ENCODE measurements at regions not wholly inside any gene's neighbourhood (a gene's known extent, or its start where the extent isn't known, plus 50 kb on each side); places are given as distances from the start of the nearest gene placed in this dataset.

- DNase-seq: no peak
These were observed 81.8 kb upstream of the CAV2 start for GRCh38 chr7:116417593-116418345.

GRCh38 chr7:116418524-116418923 is 81.0 kb upstream of the CAV2 start:
- DNase-seq: no peak

GRCh38 chr7:116420003-116420402 is 79.5 kb upstream of the CAV2 start:
- no peak for DNase-seq

- no peak for DNase-seq
These were observed 78.2 kb upstream of the CAV2 start for GRCh38 chr7:116421298-116421697.

- no peak for DNase-seq
These were observed 76.9 kb upstream of the CAV2 start for GRCh38 chr7:116422683-116423082.

- no peak for DNase-seq
These were observed 76.0 kb upstream of the CAV2 start for GRCh38 chr7:116423499-116423898.

- no peak for DNase-seq
These were observed 73.8 kb upstream of the CAV2 start for GRCh38 chr7:116425647-116426209.

GRCh38 chr7:116426428-116427156 is 72.9 kb upstream of the CAV2 start:
- no peak for DNase-seq

- no peak for DNase-seq
These were observed 69.4 kb upstream of the CAV2 start for GRCh38 chr7:116429986-116430619.

GRCh38 chr7:116431787-116432526 is 67.6 kb upstream of the CAV2 start:
- DNase-seq: no peak

GRCh38 chr7:116432527-116432916 is 67.0 kb upstream of the CAV2 start:
- DNase-seq: no peak

- no peak for DNase-seq
These were observed 66.3 kb upstream of the CAV2 start for GRCh38 chr7:116433246-116433645.

- no peak for DNase-seq
These were observed 64.7 kb upstream of the CAV2 start for GRCh38 chr7:116434820-116435341.

GRCh38 chr7:116436305-116436826 is 63.2 kb upstream of the CAV2 start:
- no peak for DNase-seq

GRCh38 chr7:116438267-116438666 is 61.3 kb upstream of the CAV2 start:
- DNase-seq: no peak

GRCh38 chr7:116439005-116439404 is 60.5 kb upstream of the CAV2 start:
- DNase-seq: no peak

- no peak for DNase-seq
These were observed 59.5 kb upstream of the CAV2 start for GRCh38 chr7:116439841-116440549.

- DNase-seq: no peak
These were observed 58.0 kb upstream of the CAV2 start for GRCh38 chr7:116441534-116441933.

- DNase-seq: no peak
These were observed 56.4 kb upstream of the CAV2 start for GRCh38 chr7:116443101-116443523.

GRCh38 chr7:116443646-116444045 is 55.9 kb upstream of the CAV2 start:
- DNase-seq: no peak
